Psoas muscle (tissue), 7 donors: ENCODE measurements at regions not wholly inside any gene's neighbourhood (a gene's known extent, or its start where the extent isn't known, plus 50 kb on each side); places are given as distances from the start of the nearest gene placed in this dataset.

ENCODE experiments used
- ATAC-seq, 4 donors: fragments of 200-7000 bp; cut with Tn5 transposase; one replicate each; pipeline ENCODE4 v1.9.1; 2020; ENCODE audit warnings: moderate library complexity in 3 of 4, mild to moderate bottlenecking in 2 of 4
- DNase-seq, 2 donors: peaks; one replicate each; pipeline ENCODE4 v3.0.0-alpha.2; 2020
- H3K27ac ChIP-seq: fragments of 200-600 bp; one replicate; pipeline ENCODE4 v1.8.0; 2022
- H3K27me3 ChIP-seq, 3 donors: fragments of 200-600 bp in 1 of 3; one replicate each; pipeline versions ENCODE4 v1.6.1 to v1.8.0; 2013 to 2022; ENCODE audit warnings: low read length in 2 of 3, mild to moderate bottlenecking in 2 of 3, moderate library complexity in 1 of 3; ENCODE audit not compliant: insufficient read depth in 3 of 3
- H3K36me3 ChIP-seq, 2 donors: fragments of 200-600 bp in 1 of 2; one replicate each; pipeline versions ENCODE4 v1.6.1 to v1.8.0; 2013 to 2022; ENCODE audit warnings: low read depth in 1 of 2, mild to moderate bottlenecking in 1 of 2, moderate library complexity in 1 of 2; ENCODE audit not compliant: insufficient read depth in 1 of 2
- H3K4me1 ChIP-seq: fragments of 200-600 bp; one replicate; pipeline ENCODE4 v1.8.0; 2022
- H3K4me3 ChIP-seq: fragments of 200-600 bp; one replicate; pipeline ENCODE4 v1.8.0; 2022; ENCODE audit warnings: mild to moderate bottlenecking
- H3K9me3 ChIP-seq: fragments of 200-600 bp; one replicate; pipeline ENCODE4 v1.8.0; 2022
- CTCF ChIP-seq: fragments of 200-600 bp; IDR thresholded peaks from one replicate; pipeline ENCODE4 v1.8.0; 2022; ENCODE audit warnings: antibody characterized with exemption
- WGBS, 3 donors: extraction: QIAGEN DNeasy Blood & Tissue Kit; methylation state at CpG; one replicate each; pipeline versions ENCODE4 v1.1.6 to v1.1.7; 2013; 5-methylcytosine and 5-hydroxymethylcytosine counted together
- intact Hi-C, 2 donors: fragments of 100-400 bp; cut with DNase I; formaldehyde crosslinking; loops; one replicate each; pipeline versions ENCODE4 v1.11.0 to v1.14.2; 2022
- donor health status: healthy with polysubstance abuse.
- donor health status: DM: no; HTN: no; CAD: no; lungs with moderate emphysema.
- donor health status: Bipolar disorder and iron deficiency.
- donor health status: healthy.
- donor health status: DM: yes; HTN: yes; CAD: no.
- donor health status: DM: no; HTN: no; CAD: no.
- donor health status: DM: yes; HTN: yes; CAD: no.

- ATAC-seq, result peak in 1 of 4 donors; percentile 13
- Histone ChIP-seq H3K4me1 (no peaks in the 10 kb centered on the region), H3K4me3 (no peak overlapping the region), H3K27me3 (no peaks in the 10 kb centered on the region), H3K27ac (peak overlapping the region; percentile 17), H3K9me3 (no peaks in the 10 kb centered on the region), H3K36me3 (no peaks in the 10 kb centered on the region)
- WGBS, 3 donors, result 30 to 37% (median 33%) methylated on average over 5 of the region's 5 CpGs
- TF ChIP-seq CTCF, result no peak
- intact Hi-C loops, result loop anchor here in 1 of 2 donors (5.0 kb wide), 2 partner anchors 195 to 215 kb away; partner anchors contain the start of gene GJA1
- DNase-seq, result no peak
Measured at GRCh38 chr6:121652223-121652622, 216.8 kb downstream of the GJA1 start.

- Histone ChIP-seq H3K27me3 (no peaks in the 10 kb centered on the region), H3K4me1 (no peaks in the 10 kb centered on the region), H3K36me3 (no peaks in the 10 kb centered on the region), H3K4me3 (no peak overlapping the region), H3K9me3 (no peaks in the 10 kb centered on the region), H3K27ac (peak overlapping the region; percentile 32)
- intact Hi-C loops, result loop anchor here in 1 of 2 donors (5.0 kb wide), 2 partner anchors 194 to 216 kb away; partner anchors contain the start of gene GJA1
- TF ChIP-seq CTCF, result no peak
- DNase-seq (no peak), ATAC-seq (peak in 1 of 4 donors; percentile 68)
- 53 to 64% (median 59%) methylated on average over 7 of the region's 7 CpGs for WGBS, 3 donors
Measured at GRCh38 chr6:121652726-121653623, 217.5 kb downstream of the GJA1 start.

GRCh38 chr6:121653624-121654008 lies 218.2 kb downstream of the GJA1 start:
- no peaks in the 10 kb centered on the region for H3K27me3 ChIP-seq
- H3K27ac ChIP-seq, result peak overlapping the region; percentile 32
- no peak for TF ChIP-seq CTCF
- H3K4me1 ChIP-seq, result no peaks in the 10 kb centered on the region
- H3K9me3 ChIP-seq, result no peaks in the 10 kb centered on the region
- peak; percentile 11 to 44 for DNase-seq
- H3K4me3 ChIP-seq, result no peak overlapping the region
- WGBS, 3 donors, result 87 to 90% (median 88%) methylated on average over 11 of the region's 11 CpGs
- no peaks in the 10 kb centered on the region for H3K36me3 ChIP-seq
- ATAC-seq, result no peak
- intact Hi-C loops, result loop anchor here in 1 of 2 donors (5.0 kb wide), 2 partner anchors 194 to 216 kb away; partner anchors contain the start of gene GJA1

- Histone ChIP-seq H3K4me1 (no peaks in the 10 kb centered on the region), H3K36me3 (no peaks in the 10 kb centered on the region), H3K4me3 (no peak overlapping the region), H3K27me3 (no peaks in the 10 kb centered on the region), H3K9me3 (no peaks in the 10 kb centered on the region), H3K27ac (no peak overlapping the region)
- no peak for DNase-seq
- no peak for ATAC-seq
- no peak for TF ChIP-seq CTCF
- intact Hi-C loops, result no loop called here
Measured at GRCh38 chr6:121657972-121658371, 222.5 kb downstream of the GJA1 start.
